Esophagus muscularis mucosa (tissue), 3 donors: ENCODE measurements at regions not wholly inside any gene's neighbourhood (a gene's known extent, or its start where the extent isn't known, plus 50 kb on each side); places are given as distances from the start of the nearest gene placed in this dataset.

Experiments
- CTCF ChIP-seq, 3 experiments: fragments of 200-600 bp in 2 of 3; fragments of 450-650 bp in 1 of 3; sonication (generic) in 2 of 3; IDR thresholded peaks; one replicate each; pipeline ENCODE4 v1.5.1; 2017 to 2019; ENCODE audit warnings: antibody characterized with exemption in 3 of 3, mild to moderate bottlenecking in 2 of 3, moderate library complexity in 1 of 3
- POLR2A ChIP-seq: fragments of 450-650 bp; IDR thresholded peaks from one replicate; pipeline ENCODE4 v1.6.1; 2017; ENCODE audit warnings: antibody characterized with exemption, moderate library complexity, mild to moderate bottlenecking, low read depth
- POLR2AphosphoS5 ChIP-seq, 2 donors: sonication (generic); formaldehyde crosslinking; IDR thresholded peaks; one replicate each; pipeline ENCODE4 v1.6.1; 2017; ENCODE audit warnings: antibody characterized with exemption in 2 of 2

DNA sequence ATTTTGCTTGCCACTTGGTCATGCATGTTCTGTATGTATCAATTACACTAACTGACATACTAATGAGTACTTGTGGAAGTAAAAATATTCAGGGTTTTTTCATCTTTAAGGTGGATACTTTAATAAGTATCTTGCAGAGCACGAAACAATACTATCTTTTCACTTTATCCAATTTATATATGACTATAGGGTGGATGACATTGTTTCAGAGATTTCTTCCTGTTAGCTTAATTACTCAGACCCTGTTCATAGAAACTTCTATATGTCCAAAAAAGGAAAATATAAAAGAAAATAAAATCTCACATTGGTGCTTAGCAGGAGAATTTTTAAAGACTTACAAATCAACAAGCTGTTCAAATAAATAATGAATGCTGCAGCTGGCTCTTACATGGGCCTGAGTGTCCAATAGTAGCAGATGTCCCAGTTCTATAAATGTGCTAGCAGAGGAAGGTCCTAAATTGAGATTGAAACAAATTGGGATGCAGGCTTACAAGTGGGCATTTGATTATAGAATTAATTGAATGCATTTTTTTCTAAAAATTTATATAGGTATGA, 91.5 kb upstream of the THSD7A start:
- TF ChIP-seq POLR2A (no peak), POLR2AphosphoS5 (IDR thresholded peaks at IDR 0.05) (no peak), CTCF (IDR thresholded peaks at IDR 0.05) (no peak)
